K562 (cell line): ENCODE measurements at regions not wholly inside any gene's neighbourhood (a gene's known extent, or its start where the extent isn't known, plus 50 kb on each side); places are given as distances from the start of the nearest gene placed in this dataset.

ENCODE experiments used
- ATAC-seq: fragments of 200-7000 bp; cut with Tn5 transposase; 3 replicates; pipeline ENCODE4 v1.9.1; 2020; ENCODE audit warnings: moderate library complexity
- BruUV-seq: library from RNA; stranded (reverse); fragments of 400-500 nt; replicated peaks from 2 replicates; lab custom pipeline; 2021; lab: Mats Ljungman, UMichigan
- CTCF ChIA-PET: fragments of 300-600 bp; formaldehyde crosslinking; extraction: SDS; loops from one replicate; lab custom pipeline; 2021; ENCODE audit warnings: low intra/inter-chr PET ratio; lab: Yijun Ruan, JAX
- POLR2A ChIA-PET: fragments of 300-600, 350-650 bp; sonication (Branson Sonifier 250); formaldehyde crosslinking; extraction: SDS; loops from one replicate; lab custom pipeline; 2021; ENCODE audit warnings: antibody characterized with exemption, inconsistent platforms; lab: Yijun Ruan, JAX
- DNase-seq, 4 experiments: peaks; one replicate each; pipeline versions ENCODE4 v3.0.0 to v3.0.0-alpha.2; 2011 to 2018; ENCODE audit warnings: low spot score in 3 of 4, mixed read lengths in 3 of 4; ENCODE audit errors: extremely low read depth in 1 of 4
- FAIRE-seq: peaks from 2 replicates; lab custom pipeline; 2011; peaks lifted over from hg19 to GRCh38; lab: Jason Lieb, UNC
- H2AFZ ChIP-seq: 2 replicates; pipeline ENCODE4 v1.6.0; 2011; ENCODE audit warnings: low read depth, low read length, control low read depth, inconsistent platforms
- H3K27ac ChIP-seq: fragments of 200-600 bp; 3 replicates; pipeline ENCODE4 v1.8.0; 2011; ENCODE audit warnings: low read depth, mild to moderate bottlenecking, control low read depth, inconsistent platforms, low read length, moderate library complexity, mixed read lengths; ENCODE audit errors: extremely low read depth
- H3K27me3 ChIP-seq, 2 experiments: fragments of 300-600 bp in 1 of 2; 2 replicates in 1 of 2; 3 replicates in 1 of 2; pipeline versions ENCODE4 v1.6.0 to v1.8.0; 2011; ENCODE audit warnings: inconsistent platforms in 2 of 2, low read length in 2 of 2, mild to moderate bottlenecking in 1 of 2, mixed read lengths in 1 of 2, moderate library complexity in 1 of 2; ENCODE audit not compliant: control insufficient read depth in 2 of 2, insufficient read depth in 2 of 2
- H3K36me3 ChIP-seq: fragments of 300-600 bp; 3 replicates; pipeline ENCODE4 v1.8.0; 2011; ENCODE audit warnings: mild to moderate bottlenecking, low read length, inconsistent platforms; ENCODE audit not compliant: control insufficient read depth, insufficient read depth
- H3K4me1 ChIP-seq, 2 experiments: fragments of 200-600 bp in 1 of 2; replicated peaks in 1 of 2; 2 replicates in 1 of 2; 3 replicates in 1 of 2; pipeline versions ENCODE4 v1.5.1 to v1.8.0; 2011; ENCODE audit warnings: inconsistent platforms in 2 of 2, low read length in 2 of 2, mild to moderate bottlenecking in 1 of 2, mixed read lengths in 1 of 2, moderate library complexity in 1 of 2; ENCODE audit not compliant: control insufficient read depth in 2 of 2, insufficient read depth in 2 of 2
- H3K4me2 ChIP-seq: 2 replicates; pipeline ENCODE4 v1.6.1; 2011; ENCODE audit warnings: low read length, control low read depth, inconsistent platforms, mixed read lengths; ENCODE audit not compliant: insufficient read depth
- H3K4me3 ChIP-seq: fragments of 200-600 bp; sonication (generic), shearing (Covaris generic); 2 replicates; pipeline ENCODE4 v1.5.1; 2016; ENCODE audit warnings: control low read depth, inconsistent platforms
- H3K79me2 ChIP-seq: fragments of 200-600 bp; 3 replicates; pipeline ENCODE4 v1.8.0; 2011; ENCODE audit warnings: low read length, inconsistent platforms; ENCODE audit not compliant: control insufficient read depth, insufficient read depth
- H3K9ac ChIP-seq, 2 experiments: 2 replicates each; pipeline versions ENCODE4 v1.6.0 to v1.6.1; 2011; ENCODE audit warnings: low read depth in 2 of 2, low read length in 2 of 2, control low read depth in 1 of 2, inconsistent platforms in 1 of 2, mild to moderate bottlenecking in 1 of 2, mixed read lengths in 1 of 2; ENCODE audit not compliant: insufficient read depth in 1 of 2
- H3K9me1 ChIP-seq: one replicate; pipeline ENCODE4 v1.6.0; 2011; ENCODE audit warnings: inconsistent platforms, mild to moderate bottlenecking, low read length, moderate library complexity; ENCODE audit not compliant: control insufficient read depth, insufficient read depth
- H3K9me3 ChIP-seq: replicated peaks from 2 replicates; pipeline ENCODE4 v1.5.1; 2011; ENCODE audit warnings: low read depth, low read length, inconsistent platforms; ENCODE audit not compliant: control insufficient read depth, insufficient read depth
- H4K20me1 ChIP-seq: replicated peaks from 2 replicates; pipeline ENCODE4 v1.6.1; 2011; ENCODE audit warnings: low read length, inconsistent platforms, mixed read lengths; ENCODE audit not compliant: control insufficient read depth, insufficient read depth
- RFX1 ChIP-seq: fragments of 450-650 bp; IDR thresholded peaks from 2 replicates; pipeline ENCODE4 v1.6.1; 2016; ENCODE audit warnings: mild to moderate bottlenecking, moderate library complexity
- ZFP36 ChIP-seq: fragments of 150-350 bp; IDR thresholded peaks from 2 replicates; pipeline ENCODE4 v1.6.1; 2018; ENCODE audit warnings: low read length, low read depth; ENCODE audit not compliant: partially characterized antibody
- ZNF121 ChIP-seq: sonication (generic); formaldehyde crosslinking; conservative IDR thresholded peaks from 2 replicates; pipeline ENCODE4 v1.8.0; 2022; ENCODE audit warnings: missing genetic modification reagents
- ZNF408 ChIP-seq: fragments of 250-450 bp; sonication (Bioruptor Pico); IDR thresholded peaks from 2 replicates; pipeline ENCODE4 v1.4.0; 2020; ENCODE audit warnings: low read depth, mild to moderate bottlenecking, moderate library complexity
- WGBS: fragments of 100-300 bp; shearing (Covaris generic); methylation state at CpG from one replicate; pipeline ENCODE4 v1.1.6; 2016; ENCODE audit warnings: low coverage, mixed read lengths; ENCODE audit not compliant: insufficient coverage; ENCODE audit errors: missing lambda C conversion rate; 5-methylcytosine and 5-hydroxymethylcytosine counted together
- in situ Hi-C: fragments of 300-500 bp; cut with MboI; formaldehyde crosslinking; loops from 4 replicates; pipeline ENCODE4 v1.15.0; 2018; ENCODE audit warnings: inconsistent platforms, mixed read lengths
- intact Hi-C: fragments of 100-400 bp; cut with micrococcal nuclease; formaldehyde crosslinking; loops from 2 replicates; pipeline ENCODE4 v1.14.2; 2022

DNA sequence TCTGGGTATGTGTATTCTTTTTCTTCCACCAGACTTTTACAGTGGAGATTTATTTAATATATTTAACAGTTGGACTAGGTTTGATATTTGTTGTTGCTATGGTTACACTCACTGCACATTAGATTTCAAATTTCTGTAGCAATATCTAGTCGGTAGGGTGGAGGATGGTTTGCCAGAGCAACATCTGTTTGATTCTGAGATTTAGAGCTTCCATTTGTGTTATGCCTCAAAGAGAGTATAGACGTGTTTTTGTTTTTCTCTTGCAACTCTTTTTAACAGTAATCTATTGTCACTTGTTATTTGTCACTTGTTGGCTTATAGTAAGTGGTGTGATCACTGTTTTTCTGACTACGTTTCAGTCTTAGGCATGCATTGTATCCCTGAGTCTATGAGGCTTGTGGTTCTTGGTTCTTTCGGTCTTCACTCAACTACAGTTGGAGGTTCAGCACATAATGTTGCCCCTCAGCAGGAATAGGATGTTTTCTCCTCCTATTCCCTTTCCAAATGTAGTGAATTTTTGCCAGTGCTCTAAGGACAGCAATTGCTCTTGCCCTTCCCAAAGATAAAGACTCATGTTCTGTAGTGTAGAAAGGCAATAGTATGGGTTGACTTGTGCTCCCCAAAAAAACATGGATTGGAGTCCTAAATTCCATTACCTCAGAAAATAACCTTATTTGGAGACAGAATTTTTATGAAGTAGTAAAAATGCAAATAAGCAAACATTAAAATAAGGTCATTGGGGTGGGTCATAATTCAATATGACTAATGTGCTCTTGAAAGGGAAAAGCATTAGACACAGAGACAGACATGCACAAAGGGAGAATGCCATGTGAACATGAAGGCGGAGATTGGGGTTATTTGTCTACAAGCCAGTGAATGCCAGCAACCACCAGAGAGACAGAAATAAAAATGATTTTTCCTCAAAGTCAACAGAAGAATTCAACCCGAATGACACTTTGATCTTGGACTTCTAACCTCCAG is 692.1 kb downstream of the DIPK2A start:
- no peak overlapping the region for H3K9ac ChIP-seq
- no peaks in the 10 kb centered on the region for H4K20me1 ChIP-seq
- WGBS, result 0% methylated on average over 6 of the region's 6 CpGs
- no peak overlapping the region for H3K4me2 ChIP-seq
- intact Hi-C loops (no loop called here), in situ Hi-C loops (no loop called here)
- no peaks in the 10 kb centered on the region for H3K9me1 ChIP-seq
- DNase-seq (no peak), ATAC-seq (no peak), FAIRE-seq (no peak)
- TF ChIP-seq ZNF408 (CRISPR knock-in tag) (no peak), RFX1 (peak; percentile 50)
- H3K4me3 ChIP-seq, result no peak overlapping the region
- no peak overlapping the region for H3K27ac ChIP-seq
- ChIA-PET CTCF (no interaction called here), POLR2A (no interaction called here)
- H3K9me3 ChIP-seq, result no peaks in the 10 kb centered on the region; the same call in 1 of the 2 replicates
- H3K36me3 ChIP-seq, result no peaks in the 10 kb centered on the region
- BruUV-seq, result no TSS peak
- no peaks in the 10 kb centered on the region for H3K79me2 ChIP-seq
- no peaks in the 10 kb centered on the region for H3K4me1 ChIP-seq
- no peaks in the 10 kb centered on the region for H3K27me3 ChIP-seq
- no peak overlapping the region for H2AFZ ChIP-seq

DNA sequence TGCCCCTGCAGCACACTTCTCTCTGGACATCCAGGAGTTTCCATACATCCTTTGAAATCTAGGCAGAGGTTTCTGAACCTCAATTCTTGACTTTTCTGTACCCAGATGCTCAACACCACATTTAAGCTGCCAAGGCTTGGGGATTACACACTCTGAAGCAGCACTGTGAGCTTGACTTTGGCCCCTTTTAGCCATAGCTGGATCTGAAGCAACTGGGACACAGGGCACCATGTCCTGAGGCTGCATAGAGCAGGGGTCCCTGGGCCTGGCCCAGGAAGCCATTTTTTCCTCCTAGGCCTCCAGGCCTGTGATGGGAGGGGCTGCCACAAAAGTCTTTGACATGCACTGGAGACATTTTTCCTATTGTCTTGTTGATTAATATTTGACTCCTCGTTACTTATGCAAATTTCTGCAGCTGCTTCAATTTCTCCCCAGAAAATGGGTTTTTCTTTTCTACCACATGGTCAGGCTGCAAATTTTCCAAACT is 694.0 kb downstream of the DIPK2A start:
- Histone ChIP-seq H3K4me2 (no peak overlapping the region), H3K4me3 (no peak overlapping the region), H4K20me1 (no peaks in the 10 kb centered on the region), H3K79me2 (no peaks in the 10 kb centered on the region), H3K27me3 (no peaks in the 10 kb centered on the region), H3K36me3 (no peaks in the 10 kb centered on the region), H3K4me1 (no peaks in the 10 kb centered on the region), H3K9me1 (no peaks in the 10 kb centered on the region), H2AFZ (no peak overlapping the region), H3K9ac (no peak overlapping the region), H3K9me3 (no peaks in the 10 kb centered on the region; the same call in 1 of the 2 replicates), H3K27ac (no peak overlapping the region)
- TF ChIP-seq ZFP36 (peak; percentile 47), ZNF121 (CRISPR knock-in tag) (no peak)
- in situ Hi-C loops (no loop called here), intact Hi-C loops (no loop called here)
- CTCF ChIA-PET, result no interaction called here
- ATAC-seq (no peak), DNase-seq (no peak), FAIRE-seq (no peak)
- BruUV-seq, result no TSS peak
- POLR2A ChIA-PET, result no interaction called here
- WGBS, result 9% methylated on average over 1 of the region's 1 CpG
